ENCODE measurements at regions not wholly inside any gene's neighbourhood (a gene's known extent, or its start where the extent isn't known, plus 50 kb on each side); places are given as distances from the start of the nearest gene placed in this dataset.

DNA sequence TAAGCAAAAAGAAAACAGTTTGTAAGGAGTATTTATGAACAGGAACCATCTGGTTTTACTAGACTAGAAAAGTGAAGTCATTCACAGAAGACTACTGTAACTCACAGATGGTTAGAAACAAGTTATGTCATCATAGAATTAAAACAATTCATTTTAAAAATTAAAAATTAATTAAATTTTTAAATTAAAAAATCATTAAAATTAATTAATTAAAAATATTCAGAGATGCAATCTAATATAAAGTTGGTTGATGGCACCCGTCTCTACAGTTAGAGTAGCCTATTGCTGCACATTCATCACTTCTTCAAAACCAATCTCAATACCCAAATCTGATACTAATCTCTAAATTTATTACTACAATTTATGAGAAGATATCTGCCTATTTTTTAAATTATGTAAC is 454.8 kb upstream of the NUPR2 start:
- POLR2A ChIA-PET = no interaction called here
- no peak overlapping the region for H2AFZ ChIP-seq (ENCODE audit: low read length)
- TF ChIP-seq EZH2phosphoT487 (IDR thresholded peaks at IDR 0.05; ENCODE audit: borderline replicate concordance, low read depth, low read length) = no peak
- TF ChIP-seq, protein P1, sequence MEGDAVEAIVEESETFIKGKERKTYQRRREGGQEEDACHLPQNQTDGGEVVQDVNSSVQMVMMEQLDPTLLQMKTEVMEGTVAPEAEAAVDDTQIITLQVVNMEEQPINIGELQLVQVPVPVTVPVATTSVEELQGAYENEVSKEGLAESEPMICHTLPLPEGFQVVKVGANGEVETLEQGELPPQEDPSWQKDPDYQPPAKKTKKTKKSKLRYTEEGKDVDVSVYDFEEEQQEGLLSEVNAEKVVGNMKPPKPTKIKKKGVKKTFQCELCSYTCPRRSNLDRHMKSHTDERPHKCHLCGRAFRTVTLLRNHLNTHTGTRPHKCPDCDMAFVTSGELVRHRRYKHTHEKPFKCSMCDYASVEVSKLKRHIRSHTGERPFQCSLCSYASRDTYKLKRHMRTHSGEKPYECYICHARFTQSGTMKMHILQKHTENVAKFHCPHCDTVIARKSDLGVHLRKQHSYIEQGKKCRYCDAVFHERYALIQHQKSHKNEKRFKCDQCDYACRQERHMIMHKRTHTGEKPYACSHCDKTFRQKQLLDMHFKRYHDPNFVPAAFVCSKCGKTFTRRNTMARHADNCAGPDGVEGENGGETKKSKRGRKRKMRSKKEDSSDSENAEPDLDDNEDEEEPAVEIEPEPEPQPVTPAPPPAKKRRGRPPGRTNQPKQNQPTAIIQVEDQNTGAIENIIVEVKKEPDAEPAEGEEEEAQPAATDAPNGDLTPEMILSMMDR (conservative IDR thresholded peaks at IDR 0.05; ENCODE audit: low read length) = no peak
- no TSS peak for BruUV-seq (replicated peaks)
- no peaks in the 10 kb centered on the region for H3K36me3 ChIP-seq (ENCODE audit: insufficient read depth, low read length)
- H3K79me2 ChIP-seq (ENCODE audit: insufficient read depth, low read depth, low read length) = no peaks in the 10 kb centered on the region
- CTCF ChIA-PET (ENCODE audit: unreplicated experiment) = no interaction called here
- DNase-seq (ENCODE audit: low spot score) = no peak
- no peak overlapping the region for H3K27ac ChIP-seq (ENCODE audit: low read depth, low read length, poor library complexity, severe bottlenecking)
- no peaks in the 10 kb centered on the region for H3K9me3 ChIP-seq (ENCODE audit: low read length)
- no peaks in the 10 kb centered on the region for H4K20me1 ChIP-seq (ENCODE audit: insufficient read depth, low read length)
- no peak overlapping the region for H3K4me2 ChIP-seq (ENCODE audit: low read length)
- H3K9me2 ChIP-seq (ENCODE audit: insufficient read depth, low read length) = no peaks in the 10 kb centered on the region
- H3K4me1 ChIP-seq (ENCODE audit: insufficient read depth, low read length, poor library complexity, severe bottlenecking) = no peaks in the 10 kb centered on the region
- H3K4me3 ChIP-seq (ENCODE audit: low read depth, low read length, poor library complexity, severe bottlenecking) = no peak overlapping the region
- intact Hi-C loops (cut with micrococcal nuclease; ENCODE audit: unreplicated experiment) = no loop called here

DNA sequence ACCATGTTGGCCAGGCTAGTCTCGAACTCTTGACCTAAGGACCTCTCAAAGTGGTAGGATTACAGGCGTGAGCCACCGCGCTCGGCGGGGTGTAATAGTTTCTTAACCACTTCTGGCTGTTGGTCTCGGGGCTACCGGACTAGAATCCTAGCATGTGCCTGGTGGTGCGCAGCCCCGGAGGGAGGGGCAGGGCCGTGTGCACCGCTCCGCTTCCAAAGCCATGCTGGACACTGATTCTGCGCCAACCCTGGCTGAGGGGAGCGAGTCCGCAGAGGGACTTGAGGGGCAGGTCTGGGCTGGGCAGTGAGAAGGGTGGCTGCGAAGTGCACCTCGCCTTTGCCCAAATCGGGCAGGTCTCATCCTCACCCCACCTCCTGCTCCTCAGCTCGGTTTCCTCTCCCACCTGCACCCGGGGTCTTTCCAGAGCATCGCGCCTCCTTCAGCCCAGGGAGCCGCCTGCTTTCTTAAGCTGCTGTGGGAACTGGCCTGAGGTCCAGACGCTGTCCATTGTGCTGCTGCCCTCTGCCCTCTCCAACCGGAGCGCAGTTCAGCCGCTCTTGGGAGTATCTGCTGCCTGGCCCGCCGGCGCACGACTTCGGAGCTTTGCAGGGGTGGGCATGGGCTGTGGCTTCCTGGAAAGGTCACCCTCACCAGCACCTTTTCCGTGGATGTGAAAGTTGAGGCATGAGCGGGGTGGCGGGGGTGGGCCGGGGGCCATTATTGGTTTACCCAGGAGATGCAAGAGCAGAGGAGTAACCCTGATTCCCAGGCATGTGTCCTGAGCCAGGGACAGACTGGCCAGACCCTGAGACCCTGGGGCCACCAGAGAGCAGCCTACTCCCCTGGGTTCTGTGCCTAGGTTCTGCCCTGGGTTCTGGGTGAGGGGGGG is 422.6 kb upstream of the NUPR2 start:
- Histone ChIP-seq H3K9me3 (ENCODE audit: low read length) (no peaks in the 10 kb centered on the region), H3K9me2 (ENCODE audit: insufficient read depth, low read length) (no peaks in the 10 kb centered on the region), H3K4me1 (ENCODE audit: insufficient read depth, low read length, poor library complexity, severe bottlenecking) (no peaks in the 10 kb centered on the region), H3K36me3 (ENCODE audit: insufficient read depth, low read length) (no peaks in the 10 kb centered on the region), H3K27ac (ENCODE audit: low read depth, low read length, poor library complexity, severe bottlenecking) (no peak overlapping the region), H4K20me1 (ENCODE audit: insufficient read depth, low read length) (no peaks in the 10 kb centered on the region), H3K4me3 (ENCODE audit: low read depth, low read length, poor library complexity, severe bottlenecking) (no peak overlapping the region), H3K79me2 (ENCODE audit: insufficient read depth, low read depth, low read length) (no peaks in the 10 kb centered on the region), H2AFZ (ENCODE audit: low read length) (no peak overlapping the region), H3K4me2 (ENCODE audit: low read length) (no peak overlapping the region)
- DNase-seq (ENCODE audit: low spot score) = no peak
- intact Hi-C loops (cut with micrococcal nuclease; ENCODE audit: unreplicated experiment) = no loop called here
- ChIA-PET POLR2A (no interaction called here), CTCF (ENCODE audit: unreplicated experiment) (no interaction called here)
- no TSS peak for BruUV-seq (replicated peaks)
- TF ChIP-seq, protein P1 (conservative IDR thresholded peaks at IDR 0.05; ENCODE audit: low read length) = no peak
- TF ChIP-seq EZH2phosphoT487 (IDR thresholded peaks at IDR 0.05; ENCODE audit: borderline replicate concordance, low read depth, low read length) = no peak

DNA sequence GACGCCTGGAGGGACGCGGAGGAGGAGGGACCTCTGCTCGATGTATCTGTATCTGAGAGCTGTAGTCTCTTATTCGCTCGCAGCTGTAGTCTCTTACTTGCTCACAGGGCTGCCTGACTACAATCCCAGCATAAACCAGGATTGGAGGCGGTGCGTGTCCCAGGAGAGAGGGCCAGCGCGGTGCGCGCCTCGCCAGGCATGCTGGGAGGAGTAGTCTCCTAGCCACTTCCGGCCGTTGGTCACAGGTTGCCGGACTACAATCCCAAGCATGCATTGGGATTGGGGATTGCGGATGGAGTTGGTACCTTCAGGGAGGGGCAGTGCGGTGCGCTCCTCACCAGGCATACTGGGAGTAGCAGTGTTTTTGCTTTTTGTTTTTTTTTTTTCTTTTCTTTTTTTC is 421.7 kb upstream of the NUPR2 start:
- H3K27ac ChIP-seq (ENCODE audit: low read depth, low read length, poor library complexity, severe bottlenecking) = no peak overlapping the region
- H3K79me2 ChIP-seq (ENCODE audit: insufficient read depth, low read depth, low read length) = no peaks in the 10 kb centered on the region
- BruUV-seq (replicated peaks) = no TSS peak
- intact Hi-C loops (cut with micrococcal nuclease; ENCODE audit: unreplicated experiment) = no loop called here
- TF ChIP-seq, protein P1 (conservative IDR thresholded peaks at IDR 0.05; ENCODE audit: low read length) = no peak
- no peak for TF ChIP-seq EZH2phosphoT487 (IDR thresholded peaks at IDR 0.05; ENCODE audit: borderline replicate concordance, low read depth, low read length)
- H3K36me3 ChIP-seq (ENCODE audit: insufficient read depth, low read length) = no peaks in the 10 kb centered on the region
- no peaks in the 10 kb centered on the region for H3K4me1 ChIP-seq (ENCODE audit: insufficient read depth, low read length, poor library complexity, severe bottlenecking)
- no peak overlapping the region for H2AFZ ChIP-seq (ENCODE audit: low read length)
- H3K9me2 ChIP-seq (ENCODE audit: insufficient read depth, low read length) = no peaks in the 10 kb centered on the region
- no peak overlapping the region for H3K4me2 ChIP-seq (ENCODE audit: low read length)
- H4K20me1 ChIP-seq (ENCODE audit: insufficient read depth, low read length) = no peaks in the 10 kb centered on the region
- DNase-seq (ENCODE audit: low spot score) = no peak
- ChIA-PET CTCF (ENCODE audit: unreplicated experiment) (no interaction called here), POLR2A (no interaction called here)
- no peaks in the 10 kb centered on the region for H3K9me3 ChIP-seq (ENCODE audit: low read length)
- H3K4me3 ChIP-seq (ENCODE audit: low read depth, low read length, poor library complexity, severe bottlenecking) = no peak overlapping the region

Measured in OCI-LY7 (cell line).